ENCODE measurements at regions not wholly inside any gene's neighbourhood (a gene's known extent, or its start where the extent isn't known, plus 50 kb on each side); places are given as distances from the start of the nearest gene placed in this dataset.

DNA sequence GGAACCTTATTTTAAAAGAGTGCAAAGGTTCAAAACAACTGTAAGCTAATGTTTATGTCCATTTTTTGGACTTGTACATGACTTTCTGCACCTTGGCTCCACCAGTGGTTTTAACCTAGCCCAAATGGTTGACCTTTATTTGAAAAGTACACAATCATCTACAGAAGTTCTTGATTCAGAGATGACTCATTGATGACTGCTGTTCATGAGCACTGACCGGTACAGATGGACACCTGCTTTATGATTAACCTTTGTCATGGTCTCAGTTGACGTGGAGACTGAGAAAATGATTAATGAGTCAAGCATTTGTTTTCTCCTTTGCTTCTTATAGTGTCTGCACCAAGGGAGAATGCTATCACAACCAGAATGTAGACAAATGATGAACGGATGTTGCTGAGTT is 55.7 kb upstream of the PTER start:
- Histone ChIP-seq H3K9me3 (no peaks in the 10 kb centered on the region), H3K4me3 (no peak overlapping the region), H3K4me1 (no peaks in the 10 kb centered on the region), H3K27ac (no peak overlapping the region), H3K27me3 (no peaks in the 10 kb centered on the region), H3K36me3 (no peaks in the 10 kb centered on the region)
- 26% methylated on average over 3 of the region's 3 CpGs for WGBS (ENCODE audit: insufficient coverage, low coverage, low lambda C conversion rate, missing lambda C conversion rate)
- TF ChIP-seq, protein P1, sequence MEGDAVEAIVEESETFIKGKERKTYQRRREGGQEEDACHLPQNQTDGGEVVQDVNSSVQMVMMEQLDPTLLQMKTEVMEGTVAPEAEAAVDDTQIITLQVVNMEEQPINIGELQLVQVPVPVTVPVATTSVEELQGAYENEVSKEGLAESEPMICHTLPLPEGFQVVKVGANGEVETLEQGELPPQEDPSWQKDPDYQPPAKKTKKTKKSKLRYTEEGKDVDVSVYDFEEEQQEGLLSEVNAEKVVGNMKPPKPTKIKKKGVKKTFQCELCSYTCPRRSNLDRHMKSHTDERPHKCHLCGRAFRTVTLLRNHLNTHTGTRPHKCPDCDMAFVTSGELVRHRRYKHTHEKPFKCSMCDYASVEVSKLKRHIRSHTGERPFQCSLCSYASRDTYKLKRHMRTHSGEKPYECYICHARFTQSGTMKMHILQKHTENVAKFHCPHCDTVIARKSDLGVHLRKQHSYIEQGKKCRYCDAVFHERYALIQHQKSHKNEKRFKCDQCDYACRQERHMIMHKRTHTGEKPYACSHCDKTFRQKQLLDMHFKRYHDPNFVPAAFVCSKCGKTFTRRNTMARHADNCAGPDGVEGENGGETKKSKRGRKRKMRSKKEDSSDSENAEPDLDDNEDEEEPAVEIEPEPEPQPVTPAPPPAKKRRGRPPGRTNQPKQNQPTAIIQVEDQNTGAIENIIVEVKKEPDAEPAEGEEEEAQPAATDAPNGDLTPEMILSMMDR (IDR thresholded peaks at IDR 0.05) = no peak
- TF ChIP-seq POLR2A (IDR thresholded peaks at IDR 0.05) = no peak
- intact Hi-C loops (cut with DNase I) = no loop called here
- DNase-seq (no peak), ATAC-seq (peak in 1 of 4 donors; percentile 96)

DNA sequence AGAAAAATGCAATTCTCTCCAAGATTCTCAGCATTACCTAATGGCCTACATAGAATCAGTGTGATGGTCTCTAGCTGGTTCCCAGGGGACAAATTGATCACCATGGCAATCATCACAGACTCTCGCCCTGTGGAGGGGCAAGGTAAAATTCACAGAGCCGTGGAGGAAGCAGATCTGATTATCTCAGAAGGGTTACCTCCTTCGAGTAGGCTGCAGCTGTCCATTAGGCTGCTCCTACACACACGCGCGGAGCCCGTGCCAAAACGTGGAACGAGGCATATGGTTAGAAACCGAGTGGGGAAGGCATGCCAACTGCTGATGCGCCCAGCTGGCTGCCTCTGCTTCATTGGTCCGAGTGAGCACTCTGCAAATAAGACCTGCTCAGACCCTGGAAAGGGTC is 52.8 kb upstream of the PTER start:
- Histone ChIP-seq H3K4me1 (no peaks in the 10 kb centered on the region), H3K36me3 (no peaks in the 10 kb centered on the region), H3K27ac (no peak overlapping the region), H3K9me3 (no peaks in the 10 kb centered on the region), H3K27me3 (no peaks in the 10 kb centered on the region), H3K4me3 (no peak overlapping the region)
- intact Hi-C loops (cut with DNase I) = no loop called here
- TF ChIP-seq POLR2A (IDR thresholded peaks at IDR 0.05) = no peak
- TF ChIP-seq, protein P1 (IDR thresholded peaks at IDR 0.05) = no peak
- DNase-seq (no peak), ATAC-seq (no peak)
- 27% methylated on average over 8 of the region's 12 CpGs for WGBS (ENCODE audit: insufficient coverage, low coverage, low lambda C conversion rate, missing lambda C conversion rate)

DNA sequence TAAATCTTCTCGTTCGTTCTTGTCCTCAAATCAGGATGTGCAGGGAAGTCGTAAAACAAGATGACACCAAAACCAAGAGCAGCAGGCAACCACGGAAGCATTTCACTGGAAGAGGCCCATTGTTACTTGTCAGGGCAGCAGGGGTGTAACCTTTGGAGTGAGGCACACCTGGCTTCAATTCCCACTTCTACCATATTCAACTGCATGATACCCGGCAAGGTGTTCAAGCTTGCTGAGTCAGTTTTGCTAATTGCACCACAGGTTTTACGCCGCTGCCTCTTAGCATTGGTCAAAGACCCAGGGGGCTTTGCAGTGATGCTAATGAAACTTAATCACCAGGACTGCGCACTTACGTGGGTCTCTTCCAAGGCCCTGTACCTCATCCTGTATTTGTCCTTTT is 50.0 kb upstream of the PTER start:
- Histone ChIP-seq H3K4me1 (no peaks in the 10 kb centered on the region), H3K4me3 (no peak overlapping the region), H3K9me3 (no peaks in the 10 kb centered on the region), H3K36me3 (no peaks in the 10 kb centered on the region), H3K27ac (no peak overlapping the region), H3K27me3 (no peaks in the 10 kb centered on the region)
- intact Hi-C loops (cut with DNase I) = no loop called here
- DNase-seq (no peak), ATAC-seq (no peak)
- TF ChIP-seq, protein P1 (IDR thresholded peaks at IDR 0.05) = no peak
- TF ChIP-seq POLR2A (IDR thresholded peaks at IDR 0.05) = no peak
- WGBS (ENCODE audit: insufficient coverage, low coverage, low lambda C conversion rate, missing lambda C conversion rate) = 46% methylated on average over 8 of the region's 9 CpGs

Small RNAs in the stretch of these regions (small RNA-seq; reads per million reads assigned to genes)
- gene RF00322 (0 reads per million in 2 experiments), gene RNU6-1075P (0 reads per million in 2 experiments)
